ENCODE measurements at regions not wholly inside any gene's neighbourhood (a gene's known extent, or its start where the extent isn't known, plus 50 kb on each side); places are given as distances from the start of the nearest gene placed in this dataset.
"Not testable (repeated sequence)": the region's sequence is repeated elsewhere in the genome, so short reads cannot be mapped to it uniquely, and the experiment has no call there.

DNA sequence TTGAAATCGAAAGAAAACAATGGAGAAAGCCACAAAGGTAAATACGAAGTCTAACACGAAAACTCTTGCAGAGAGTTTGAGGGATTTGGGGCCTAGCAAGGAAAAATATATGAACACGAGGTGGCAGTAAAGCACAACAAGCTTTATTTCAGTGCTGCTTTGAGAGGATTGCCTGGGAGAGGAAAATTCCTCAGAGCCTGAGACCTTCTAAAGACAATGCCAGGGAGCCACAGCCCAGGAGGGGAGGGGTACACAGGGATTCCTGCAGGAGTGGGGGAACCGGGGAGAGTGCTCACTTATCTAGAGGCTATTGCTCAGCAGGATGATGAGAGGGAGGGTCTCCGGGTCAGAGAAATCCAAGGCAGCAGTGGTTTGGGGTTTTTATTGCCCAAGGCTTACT lies 134.9 kb upstream of the ADCY2 start:
- no peak overlapping the region for H3K27ac ChIP-seq (ENCODE audit: insufficient read depth, low read length, poor library complexity, severe bottlenecking)
- DNase-seq, result no peak
- no peaks in the 10 kb centered on the region for H3K36me3 ChIP-seq (ENCODE audit: control insufficient read depth, insufficient read depth, low read length)
- H3K4me1 ChIP-seq (ENCODE audit: control insufficient read depth, insufficient read depth, low read length, poor library complexity, severe bottlenecking), result no peaks in the 10 kb centered on the region
- H3K27me3 ChIP-seq (replicated peaks; ENCODE audit: control insufficient read depth, insufficient read depth, low read length, poor library complexity, severe bottlenecking), result no peaks in the 10 kb centered on the region
- H3K9me3 ChIP-seq (ENCODE audit: control insufficient read depth, low read length), result no peaks in the 10 kb centered on the region
- no peak overlapping the region for H3K4me3 ChIP-seq (ENCODE audit: insufficient read depth, low read depth, low read length, poor library complexity, severe bottlenecking)

DNA sequence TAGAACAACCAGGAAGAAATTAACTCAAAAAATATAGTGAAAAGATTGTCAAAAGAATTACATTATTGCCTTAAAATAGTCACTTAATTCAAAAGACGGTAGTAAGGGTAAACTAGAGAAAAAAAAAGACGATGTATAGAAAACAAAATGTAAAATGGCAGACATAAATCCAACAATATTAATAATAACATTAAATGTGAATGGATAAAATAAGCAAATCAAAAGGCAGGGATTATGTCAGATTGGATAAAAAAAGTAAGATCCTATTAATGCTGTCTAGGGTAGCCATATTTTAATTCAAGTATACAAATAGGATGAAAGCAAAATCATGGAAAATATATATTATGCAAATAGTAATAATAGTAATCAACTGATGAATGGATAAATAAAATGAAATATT lies 134.0 kb upstream of the ADCY2 start:
- Histone ChIP-seq H3K36me3 (ENCODE audit: control insufficient read depth, insufficient read depth, low read length) (no peaks in the 10 kb centered on the region), H3K9me3 (ENCODE audit: control insufficient read depth, low read length) (no peaks in the 10 kb centered on the region), H3K27me3 (replicated peaks; ENCODE audit: control insufficient read depth, insufficient read depth, low read length, poor library complexity, severe bottlenecking) (no peaks in the 10 kb centered on the region), H3K27ac (ENCODE audit: insufficient read depth, low read length, poor library complexity, severe bottlenecking) (no peak overlapping the region), H3K4me1 (ENCODE audit: control insufficient read depth, insufficient read depth, low read length, poor library complexity, severe bottlenecking) (no peaks in the 10 kb centered on the region), H3K4me3 (ENCODE audit: insufficient read depth, low read depth, low read length, poor library complexity, severe bottlenecking) (no peak overlapping the region)
- no peak for DNase-seq

DNA sequence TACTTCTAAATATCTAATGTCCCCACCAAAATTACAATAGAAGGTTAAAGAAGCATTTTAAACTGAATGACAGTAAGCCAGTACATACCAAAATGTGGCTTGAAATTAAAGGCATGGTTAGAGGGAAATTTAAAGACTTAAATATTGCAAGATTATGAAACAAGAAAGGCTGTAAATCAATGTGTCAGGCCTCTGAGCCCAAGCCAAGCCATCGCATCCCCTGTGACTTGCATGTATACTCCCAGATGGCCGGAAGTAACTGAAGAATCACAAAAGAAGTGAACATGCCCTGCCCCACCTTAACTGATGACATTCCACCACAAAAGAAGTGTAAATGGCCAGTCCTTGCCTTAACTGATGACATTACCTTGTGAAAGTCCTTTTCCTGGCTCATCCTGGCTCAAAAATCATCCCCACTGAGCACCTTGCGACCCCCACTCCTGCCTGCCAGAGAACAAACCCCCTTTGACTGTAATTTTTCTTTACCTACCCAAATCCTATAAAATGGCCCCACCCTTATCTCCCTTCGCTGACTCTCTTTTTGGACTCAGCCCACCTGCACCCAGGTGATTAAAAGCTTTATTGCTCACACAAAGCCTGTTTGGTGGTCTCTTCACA lies 132.4 kb upstream of the ADCY2 start:
- H3K36me3 ChIP-seq (ENCODE audit: control insufficient read depth, insufficient read depth, low read length); H3K9me3 ChIP-seq (ENCODE audit: control insufficient read depth, low read length); H3K4me1 ChIP-seq (ENCODE audit: control insufficient read depth, insufficient read depth, low read length, poor library complexity, severe bottlenecking); H3K27me3 ChIP-seq (replicated peaks; ENCODE audit: control insufficient read depth, insufficient read depth, low read length, poor library complexity, severe bottlenecking); H3K27ac ChIP-seq (ENCODE audit: insufficient read depth, low read length, poor library complexity, severe bottlenecking); DNase-seq; H3K4me3 ChIP-seq (ENCODE audit: insufficient read depth, low read depth, low read length, poor library complexity, severe bottlenecking): not testable (repeated sequence)

DNA sequence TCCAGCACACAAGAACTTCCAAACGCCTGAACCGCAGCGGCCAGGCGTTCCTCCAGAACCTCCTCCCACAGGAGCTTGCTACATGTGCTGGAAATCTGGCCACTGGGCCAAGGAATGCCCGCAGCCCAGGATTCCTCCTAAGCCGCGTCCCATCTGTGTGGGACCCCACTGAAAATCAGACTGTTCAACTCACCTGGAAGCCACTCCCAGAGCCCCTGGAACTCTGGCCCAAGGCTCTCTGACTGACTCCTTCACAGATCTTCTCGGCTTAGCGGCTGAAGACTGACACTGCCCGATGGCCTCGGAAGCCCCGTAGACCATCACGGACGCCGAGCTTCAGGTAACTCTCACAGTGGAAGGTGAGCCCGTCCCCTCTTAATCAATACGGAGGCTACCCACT lies 130.2 kb upstream of the ADCY2 start:
- H3K27ac ChIP-seq (ENCODE audit: insufficient read depth, low read length, poor library complexity, severe bottlenecking); H3K27me3 ChIP-seq (replicated peaks; ENCODE audit: control insufficient read depth, insufficient read depth, low read length, poor library complexity, severe bottlenecking); H3K4me1 ChIP-seq (ENCODE audit: control insufficient read depth, insufficient read depth, low read length, poor library complexity, severe bottlenecking); H3K4me3 ChIP-seq (ENCODE audit: insufficient read depth, low read depth, low read length, poor library complexity, severe bottlenecking); H3K36me3 ChIP-seq (ENCODE audit: control insufficient read depth, insufficient read depth, low read length); DNase-seq; H3K9me3 ChIP-seq (ENCODE audit: control insufficient read depth, low read length): not testable (repeated sequence)

DNA sequence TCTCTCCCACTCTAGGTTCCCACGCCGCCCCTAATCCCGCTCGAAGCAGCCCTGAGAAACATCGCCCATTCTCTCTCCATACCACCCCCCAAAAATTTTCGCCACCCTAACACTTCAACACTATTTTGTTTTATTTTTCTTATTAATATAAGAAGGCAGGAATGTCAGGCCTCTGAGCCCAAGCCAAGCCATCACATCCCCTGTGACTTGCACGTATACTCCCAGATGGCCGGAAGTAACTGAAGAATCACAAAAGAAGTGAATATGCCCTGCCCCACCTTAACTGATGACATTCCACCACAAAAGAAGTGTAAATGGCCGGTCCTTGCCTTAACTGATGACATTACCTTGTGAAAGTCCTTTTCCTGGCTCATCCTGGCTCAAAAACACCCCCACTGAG lies 127.2 kb upstream of the ADCY2 start:
- not testable (repeated sequence) for H3K27ac ChIP-seq (ENCODE audit: insufficient read depth, low read length, poor library complexity, severe bottlenecking); DNase-seq; H3K4me1 ChIP-seq (ENCODE audit: control insufficient read depth, insufficient read depth, low read length, poor library complexity, severe bottlenecking); H3K27me3 ChIP-seq (replicated peaks; ENCODE audit: control insufficient read depth, insufficient read depth, low read length, poor library complexity, severe bottlenecking); H3K36me3 ChIP-seq (ENCODE audit: control insufficient read depth, insufficient read depth, low read length); H3K4me3 ChIP-seq (ENCODE audit: insufficient read depth, low read depth, low read length, poor library complexity, severe bottlenecking); H3K9me3 ChIP-seq (ENCODE audit: control insufficient read depth, low read length)

DNA sequence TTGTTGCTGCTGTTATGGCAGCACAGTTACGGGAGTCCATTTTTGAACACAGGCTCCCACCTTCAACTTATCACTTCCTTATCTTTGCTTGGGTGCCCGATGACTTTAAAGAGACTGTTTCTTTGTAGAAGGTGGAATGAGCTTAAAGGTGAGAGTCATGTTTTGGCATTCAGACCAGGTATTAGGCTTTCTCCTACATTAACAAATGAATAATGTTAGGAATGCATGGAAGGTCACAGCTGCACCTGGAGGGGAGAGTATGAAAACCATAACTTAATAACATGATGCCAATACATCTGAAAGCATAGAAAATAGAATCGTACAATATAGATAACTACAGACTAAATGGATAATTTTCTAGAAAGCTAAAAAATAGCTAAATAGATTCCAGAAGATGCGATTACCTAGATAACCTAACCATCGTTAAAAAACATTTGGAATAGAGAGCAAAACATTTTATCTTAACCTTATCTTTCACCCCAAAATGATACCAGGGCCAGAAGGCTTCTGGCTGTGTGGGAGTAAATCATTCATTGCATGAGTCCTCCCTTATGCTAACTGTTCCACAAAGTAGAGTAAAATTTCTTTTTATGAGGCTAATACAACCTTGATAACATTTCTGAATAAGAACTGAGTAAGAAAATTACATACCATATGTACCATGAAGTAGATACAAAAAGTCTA lies 126.2 kb upstream of the ADCY2 start:
- DNase-seq, result no peak
- Histone ChIP-seq H3K27me3 (replicated peaks; ENCODE audit: control insufficient read depth, insufficient read depth, low read length, poor library complexity, severe bottlenecking) (no peaks in the 10 kb centered on the region), H3K4me3 (ENCODE audit: insufficient read depth, low read depth, low read length, poor library complexity, severe bottlenecking) (no peak overlapping the region), H3K9me3 (ENCODE audit: control insufficient read depth, low read length) (no peaks in the 10 kb centered on the region), H3K27ac (ENCODE audit: insufficient read depth, low read length, poor library complexity, severe bottlenecking) (no peak overlapping the region), H3K36me3 (ENCODE audit: control insufficient read depth, insufficient read depth, low read length) (no peaks in the 10 kb centered on the region), H3K4me1 (ENCODE audit: control insufficient read depth, insufficient read depth, low read length, poor library complexity, severe bottlenecking) (no peaks in the 10 kb centered on the region)

DNA sequence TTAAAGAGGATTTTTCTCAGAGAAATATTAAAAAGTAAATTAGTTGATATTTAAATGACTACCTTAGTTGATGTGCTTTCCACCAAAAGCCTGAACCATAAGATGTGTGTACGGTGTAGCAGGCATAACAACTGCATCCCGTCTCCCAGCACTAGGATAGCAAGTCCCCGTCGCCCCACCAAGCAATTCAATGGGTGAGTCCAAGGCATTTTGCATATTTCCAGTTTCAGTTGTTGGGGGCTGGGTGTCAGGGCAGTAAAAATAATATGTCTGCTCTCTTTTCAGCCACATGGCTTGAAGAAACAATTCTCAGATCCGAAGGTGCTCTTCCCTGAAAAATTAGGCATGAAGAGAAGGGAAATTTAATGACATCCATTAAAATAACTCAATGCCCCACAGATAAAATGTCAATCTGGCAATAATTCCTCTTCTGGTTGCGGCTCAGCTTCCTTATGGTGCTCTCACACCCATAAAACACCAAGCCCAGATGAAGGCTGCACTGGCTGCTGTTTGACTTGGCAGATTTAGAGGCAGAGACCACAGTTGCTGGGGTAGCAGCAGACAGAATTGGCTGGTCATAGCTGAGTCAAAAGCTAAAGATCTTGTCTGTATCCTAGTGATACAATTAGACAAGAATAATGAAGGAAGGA lies 124.4 kb upstream of the ADCY2 start:
- no peak overlapping the region for H3K4me3 ChIP-seq (ENCODE audit: insufficient read depth, low read depth, low read length, poor library complexity, severe bottlenecking)
- H3K9me3 ChIP-seq (ENCODE audit: control insufficient read depth, low read length), result no peaks in the 10 kb centered on the region
- H3K27ac ChIP-seq (ENCODE audit: insufficient read depth, low read length, poor library complexity, severe bottlenecking), result no peak overlapping the region
- no peak for DNase-seq
- H3K27me3 ChIP-seq (replicated peaks; ENCODE audit: control insufficient read depth, insufficient read depth, low read length, poor library complexity, severe bottlenecking), result no peaks in the 10 kb centered on the region
- no peaks in the 10 kb centered on the region for H3K36me3 ChIP-seq (ENCODE audit: control insufficient read depth, insufficient read depth, low read length)
- no peaks in the 10 kb centered on the region for H3K4me1 ChIP-seq (ENCODE audit: control insufficient read depth, insufficient read depth, low read length, poor library complexity, severe bottlenecking)

DNA sequence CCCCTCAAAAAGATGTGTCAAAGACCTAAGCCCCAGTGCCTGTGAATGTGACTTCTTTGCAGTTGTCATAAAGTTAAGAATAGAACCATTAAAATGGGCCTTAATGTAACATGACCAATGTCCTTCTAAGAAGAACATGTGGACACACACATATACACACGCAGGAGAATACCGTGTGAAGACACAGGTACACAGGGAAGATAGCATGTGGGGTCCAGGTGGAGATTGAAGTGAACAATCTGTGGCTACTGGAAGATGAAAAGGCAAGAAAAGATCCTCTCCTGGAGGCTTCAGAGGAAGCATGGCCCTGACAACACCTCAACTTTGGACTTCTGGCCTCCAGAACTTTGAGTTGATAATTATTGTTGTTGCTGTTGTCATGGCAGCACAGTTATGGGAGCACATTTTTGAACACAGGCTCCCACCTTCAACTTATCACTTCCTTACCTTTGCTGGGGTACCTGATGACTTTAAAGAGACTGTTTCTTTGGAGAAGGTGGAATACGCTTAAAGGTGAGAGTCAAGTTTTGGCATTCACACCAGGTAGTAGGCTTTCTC lies 123.5 kb upstream of the ADCY2 start:
- no peak for DNase-seq
- H3K4me3 ChIP-seq (ENCODE audit: insufficient read depth, low read depth, low read length, poor library complexity, severe bottlenecking), result no peak overlapping the region
- no peaks in the 10 kb centered on the region for H3K27me3 ChIP-seq (replicated peaks; ENCODE audit: control insufficient read depth, insufficient read depth, low read length, poor library complexity, severe bottlenecking)
- no peaks in the 10 kb centered on the region for H3K4me1 ChIP-seq (ENCODE audit: control insufficient read depth, insufficient read depth, low read length, poor library complexity, severe bottlenecking)
- H3K36me3 ChIP-seq (ENCODE audit: control insufficient read depth, insufficient read depth, low read length), result no peaks in the 10 kb centered on the region
- no peak overlapping the region for H3K27ac ChIP-seq (ENCODE audit: insufficient read depth, low read length, poor library complexity, severe bottlenecking)
- no peaks in the 10 kb centered on the region for H3K9me3 ChIP-seq (ENCODE audit: control insufficient read depth, low read length)

DNA sequence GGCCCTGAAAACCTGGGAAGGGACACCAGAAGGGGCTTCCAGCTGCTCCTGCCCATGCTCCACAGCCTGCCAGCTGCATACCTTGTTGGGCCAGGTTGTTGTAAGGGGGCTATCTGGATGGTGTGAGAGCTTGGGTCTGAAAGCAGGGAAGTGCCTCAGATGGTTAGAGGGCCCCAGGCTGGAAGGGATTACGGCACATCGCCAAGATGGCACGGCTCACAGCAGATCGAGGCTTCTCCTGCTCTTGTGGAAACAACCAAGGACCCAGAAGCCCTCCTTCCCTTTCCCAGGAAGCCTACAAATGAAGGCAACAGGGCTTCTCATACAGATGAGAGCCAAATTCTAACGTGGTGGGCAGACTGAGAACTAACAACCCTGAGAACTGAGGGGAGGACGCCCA lies 121.7 kb upstream of the ADCY2 start:
- no peaks in the 10 kb centered on the region for H3K36me3 ChIP-seq (ENCODE audit: control insufficient read depth, insufficient read depth, low read length)
- no peak overlapping the region for H3K4me3 ChIP-seq (ENCODE audit: insufficient read depth, low read depth, low read length, poor library complexity, severe bottlenecking)
- no peak overlapping the region for H3K27ac ChIP-seq (ENCODE audit: insufficient read depth, low read length, poor library complexity, severe bottlenecking)
- H3K27me3 ChIP-seq (replicated peaks; ENCODE audit: control insufficient read depth, insufficient read depth, low read length, poor library complexity, severe bottlenecking), result no peaks in the 10 kb centered on the region
- H3K4me1 ChIP-seq (ENCODE audit: control insufficient read depth, insufficient read depth, low read length, poor library complexity, severe bottlenecking), result no peaks in the 10 kb centered on the region
- no peaks in the 10 kb centered on the region for H3K9me3 ChIP-seq (ENCODE audit: control insufficient read depth, low read length)
- DNase-seq, result no peak

DNA sequence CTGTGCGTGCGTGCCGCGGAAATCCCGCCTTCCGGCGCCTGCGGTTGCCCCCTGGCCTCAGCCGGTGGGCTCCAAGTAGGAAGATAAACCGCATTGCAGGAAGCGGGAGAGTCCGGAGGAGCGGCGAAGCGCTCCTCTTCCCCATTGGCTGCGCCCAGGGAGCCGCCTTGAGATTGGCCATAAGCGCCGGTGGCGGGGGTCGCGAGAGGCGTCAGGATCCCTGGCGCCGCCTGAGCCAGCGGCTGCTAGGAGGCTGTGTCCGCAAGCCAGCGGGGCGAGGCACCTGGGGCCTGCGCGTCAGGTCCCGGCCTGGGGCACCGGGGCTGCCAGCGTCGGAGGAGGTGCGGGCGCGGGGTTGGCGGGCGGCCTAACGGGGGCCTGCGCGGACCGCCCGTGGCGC lies 106.3 kb upstream of the ADCY2 start:
- DNase-seq; H3K36me3 ChIP-seq (ENCODE audit: control insufficient read depth, insufficient read depth, low read length): not testable (repeated sequence)

More for the DNA sequence above, 106.3 kb upstream of the ADCY2 start:
- H3K4me3 ChIP-seq (ENCODE audit: insufficient read depth, low read depth, low read length, poor library complexity, severe bottlenecking); H3K9me3 ChIP-seq (ENCODE audit: control insufficient read depth, low read length); H3K27ac ChIP-seq (ENCODE audit: insufficient read depth, low read length, poor library complexity, severe bottlenecking); H3K4me1 ChIP-seq (ENCODE audit: control insufficient read depth, insufficient read depth, low read length, poor library complexity, severe bottlenecking); H3K27me3 ChIP-seq (replicated peaks; ENCODE audit: control insufficient read depth, insufficient read depth, low read length, poor library complexity, severe bottlenecking): not testable (repeated sequence)
